ENCODE measurements at regions not wholly inside any gene's neighbourhood (a gene's known extent, or its start where the extent isn't known, plus 50 kb on each side); places are given as distances from the start of the nearest gene placed in this dataset.
"Not testable (repeated sequence)": the region's sequence is repeated elsewhere in the genome, so short reads cannot be mapped to it uniquely, and the experiment has no call there.

DNA sequence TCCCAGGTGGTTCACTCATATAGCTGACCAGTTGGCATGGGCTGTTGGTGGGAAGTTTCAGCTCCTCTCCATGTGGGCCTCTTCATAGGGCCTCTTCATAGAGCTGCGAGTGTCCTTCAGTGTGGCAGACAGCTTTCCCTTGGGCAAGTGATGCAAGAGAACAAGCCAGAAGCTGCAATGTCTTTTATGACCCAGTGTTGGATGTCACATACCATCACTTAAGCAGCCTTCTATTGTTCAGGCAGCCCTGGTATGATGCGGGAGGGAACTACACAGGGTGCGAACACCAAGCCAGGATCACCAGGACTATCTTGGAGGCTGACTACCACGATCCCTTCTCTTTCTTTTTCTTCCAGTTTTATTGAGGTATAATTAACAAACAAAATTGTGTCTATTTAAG lies 126.5 kb upstream of the ITGA6 start:
- Histone ChIP-seq H3K4me3 (ENCODE audit: low read depth, low read length) (no peak overlapping the region), H2AFZ (ENCODE audit: low read length, unreplicated experiment) (no peak overlapping the region), H3K4me1 (ENCODE audit: control insufficient read depth, insufficient read depth, low read length, unreplicated experiment) (no peaks in the 10 kb centered on the region), H3K27me3 (ENCODE audit: insufficient read depth, low read length) (peaks cover 27% of the 10 kb centered on the region), H3K79me2 (ENCODE audit: control insufficient read depth, insufficient read depth, low read length, unreplicated experiment) (no peaks in the 10 kb centered on the region), H3K27ac (ENCODE audit: low read depth, low read length) (no peak overlapping the region), H3K36me3 (ENCODE audit: insufficient read depth, low read length) (no peaks in the 10 kb centered on the region)

DNA sequence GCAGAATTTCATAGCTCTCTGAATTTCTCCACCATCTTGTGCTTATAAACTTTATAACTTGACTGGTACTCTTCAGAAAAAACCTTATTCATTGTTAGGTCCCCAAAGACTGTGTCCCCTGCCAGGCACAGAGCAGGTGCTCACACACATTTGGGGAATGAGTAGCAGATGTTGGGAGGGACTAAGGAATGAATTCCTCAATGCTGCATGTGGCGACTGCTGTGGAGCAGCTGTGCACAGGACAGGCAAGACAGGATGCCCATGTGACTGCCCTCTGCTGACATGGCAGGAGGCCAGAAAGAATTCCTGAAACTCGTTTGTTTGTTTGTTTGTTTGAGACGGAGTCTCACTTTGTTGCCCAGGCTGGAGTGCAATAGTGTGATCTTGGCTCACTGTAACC lies 122.3 kb upstream of the ITGA6 start:
- Histone ChIP-seq H3K4me3 (ENCODE audit: low read depth, low read length) (no peak overlapping the region), H2AFZ (ENCODE audit: low read length, unreplicated experiment) (no peak overlapping the region), H3K27me3 (ENCODE audit: insufficient read depth, low read length) (no peaks in the 10 kb centered on the region), H3K4me1 (ENCODE audit: control insufficient read depth, insufficient read depth, low read length, unreplicated experiment) (no peaks in the 10 kb centered on the region), H3K79me2 (ENCODE audit: control insufficient read depth, insufficient read depth, low read length, unreplicated experiment) (no peaks in the 10 kb centered on the region), H3K36me3 (ENCODE audit: insufficient read depth, low read length) (no peaks in the 10 kb centered on the region), H3K27ac (ENCODE audit: low read depth, low read length) (no peak overlapping the region)

DNA sequence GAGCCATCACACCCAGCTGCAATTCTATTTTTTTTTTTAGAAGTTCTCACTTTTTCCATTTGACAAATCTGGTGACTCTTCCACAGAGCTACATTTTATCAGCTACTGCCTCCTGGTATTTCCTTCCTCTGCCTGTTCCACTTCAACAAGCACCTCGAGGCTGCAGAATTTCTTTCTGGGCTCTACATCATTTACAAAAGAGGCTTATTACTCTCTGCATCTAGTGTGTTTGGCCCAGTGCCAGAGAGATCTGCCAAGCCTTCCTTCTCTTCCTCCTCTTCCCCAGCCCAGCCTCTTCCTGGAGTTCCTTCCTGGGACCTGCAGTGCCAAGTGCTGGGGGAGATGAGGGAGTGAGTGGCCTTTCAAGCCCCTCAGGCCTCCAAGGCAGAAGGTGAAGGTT lies 119.6 kb upstream of the ITGA6 start:
- no peaks in the 10 kb centered on the region for H3K36me3 ChIP-seq (ENCODE audit: insufficient read depth, low read length)
- H3K4me1 ChIP-seq (ENCODE audit: control insufficient read depth, insufficient read depth, low read length, unreplicated experiment): no peaks in the 10 kb centered on the region
- H3K27me3 ChIP-seq (ENCODE audit: insufficient read depth, low read length): no peaks in the 10 kb centered on the region
- no peak overlapping the region for H3K27ac ChIP-seq (ENCODE audit: low read depth, low read length)
- H3K4me3 ChIP-seq (ENCODE audit: low read depth, low read length): no peak overlapping the region
- H3K79me2 ChIP-seq (ENCODE audit: control insufficient read depth, insufficient read depth, low read length, unreplicated experiment): no peaks in the 10 kb centered on the region
- H2AFZ ChIP-seq (ENCODE audit: low read length, unreplicated experiment): no peak overlapping the region

DNA sequence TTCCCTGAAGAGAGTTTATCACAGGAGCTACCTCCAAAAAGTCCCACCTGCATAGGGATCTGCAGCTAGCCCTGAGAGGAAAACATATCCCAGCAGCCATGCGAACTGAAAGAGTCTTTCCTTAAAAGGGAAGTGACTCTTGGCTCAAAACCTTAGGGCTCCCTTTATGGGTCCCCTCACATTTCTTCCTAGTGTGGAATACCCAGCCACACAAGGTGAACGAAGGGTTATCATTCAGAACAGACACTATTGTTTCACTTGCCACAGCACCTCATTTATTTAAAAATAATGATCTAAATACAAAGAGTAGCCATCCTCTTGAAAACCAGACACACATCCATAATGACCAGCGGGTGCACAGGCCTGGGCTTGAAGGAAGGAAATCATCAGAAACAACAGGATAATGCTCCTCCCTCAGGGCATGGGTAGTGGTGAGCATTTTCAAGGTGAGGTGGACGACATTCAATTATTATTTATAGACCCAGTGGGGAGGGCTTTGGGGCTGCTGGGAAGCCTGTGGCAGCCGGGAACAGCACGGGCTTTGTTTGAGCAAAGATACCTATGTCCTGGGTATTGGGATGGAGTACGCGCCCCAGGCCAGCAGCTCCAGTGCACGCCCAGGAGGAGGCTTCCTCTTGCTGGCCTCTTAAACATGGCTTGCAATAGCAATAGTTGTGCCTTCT lies 119.0 kb upstream of the ITGA6 start:
- no peaks in the 10 kb centered on the region for H3K36me3 ChIP-seq (ENCODE audit: insufficient read depth, low read length)
- H3K27me3 ChIP-seq (ENCODE audit: insufficient read depth, low read length): no peaks in the 10 kb centered on the region
- H3K4me1 ChIP-seq (ENCODE audit: control insufficient read depth, insufficient read depth, low read length, unreplicated experiment): no peaks in the 10 kb centered on the region
- no peak overlapping the region for H3K27ac ChIP-seq (ENCODE audit: low read depth, low read length)
- no peaks in the 10 kb centered on the region for H3K79me2 ChIP-seq (ENCODE audit: control insufficient read depth, insufficient read depth, low read length, unreplicated experiment)
- H3K4me3 ChIP-seq (ENCODE audit: low read depth, low read length): no peak overlapping the region
- H2AFZ ChIP-seq (ENCODE audit: low read length, unreplicated experiment): no peak overlapping the region

DNA sequence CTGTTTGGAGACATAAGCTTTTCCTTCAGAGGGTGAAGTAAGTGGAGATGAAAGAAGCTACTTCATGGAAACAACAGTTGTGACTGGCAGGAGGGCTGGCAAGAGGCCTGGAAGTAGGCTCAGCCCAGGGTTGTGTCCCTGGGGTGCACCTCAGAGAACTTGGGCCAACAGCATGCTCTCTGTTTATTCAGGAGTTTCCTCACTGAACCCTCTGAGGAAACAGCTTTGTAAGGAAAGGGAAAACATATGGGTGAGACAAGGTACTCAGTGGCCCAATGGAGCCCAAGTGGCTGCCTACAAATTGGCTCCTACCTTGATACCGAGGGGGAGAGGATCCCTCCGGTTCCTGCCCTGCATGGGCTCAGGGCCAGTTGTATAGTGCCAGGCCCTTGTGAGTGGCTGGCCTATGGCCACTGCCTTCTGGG lies 115.5 kb upstream of the ITGA6 start:
- H3K4me3 ChIP-seq (ENCODE audit: low read depth, low read length): no peak overlapping the region
- no peak overlapping the region for H3K27ac ChIP-seq (ENCODE audit: low read depth, low read length)
- no peaks in the 10 kb centered on the region for H3K79me2 ChIP-seq (ENCODE audit: control insufficient read depth, insufficient read depth, low read length, unreplicated experiment)
- peaks cover 3% of the 10 kb centered on the region; the same call in 1 of the 2 replicates for H3K27me3 ChIP-seq (ENCODE audit: insufficient read depth, low read length)
- no peaks in the 10 kb centered on the region for H3K36me3 ChIP-seq (ENCODE audit: insufficient read depth, low read length)
- no peaks in the 10 kb centered on the region for H3K4me1 ChIP-seq (ENCODE audit: control insufficient read depth, insufficient read depth, low read length, unreplicated experiment)
- H2AFZ ChIP-seq (ENCODE audit: low read length, unreplicated experiment): no peak overlapping the region

DNA sequence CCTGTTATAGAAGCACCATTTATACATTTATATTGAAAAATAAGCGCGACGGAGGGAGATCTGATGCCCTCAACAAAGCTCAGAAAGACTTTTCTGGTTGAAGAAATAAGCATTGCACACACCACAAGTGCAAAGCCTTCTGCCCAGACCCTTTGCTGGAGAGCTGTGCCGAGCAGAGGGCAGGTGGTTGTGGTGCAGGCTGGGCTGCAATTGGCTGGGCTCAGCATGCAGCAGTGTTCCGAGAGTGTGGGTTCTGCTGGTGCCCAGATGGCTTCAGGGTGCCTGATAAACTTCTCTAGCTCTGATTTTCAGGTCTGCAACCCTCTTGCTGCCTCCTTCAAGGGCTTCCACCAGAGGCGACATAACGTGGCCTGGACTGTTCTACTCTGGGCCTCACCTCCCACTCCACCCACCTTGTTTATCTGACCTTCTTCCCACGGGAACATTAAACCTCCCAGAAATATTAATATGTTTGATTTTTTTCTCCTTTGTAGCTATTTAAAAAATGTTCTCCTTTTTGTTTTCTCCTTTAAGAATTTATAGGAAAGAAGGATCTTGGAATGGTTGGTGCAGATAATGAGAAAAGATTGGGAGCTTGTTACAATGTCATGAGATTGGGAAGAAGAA lies 113.6 kb upstream of the ITGA6 start:
- H3K4me1 ChIP-seq (ENCODE audit: control insufficient read depth, insufficient read depth, low read length, unreplicated experiment): no peaks in the 10 kb centered on the region
- no peak overlapping the region for H3K27ac ChIP-seq (ENCODE audit: low read depth, low read length)
- no peaks in the 10 kb centered on the region for H3K36me3 ChIP-seq (ENCODE audit: insufficient read depth, low read length)
- peaks cover 3% of the 10 kb centered on the region; the same call in 1 of the 2 replicates for H3K27me3 ChIP-seq (ENCODE audit: insufficient read depth, low read length)
- no peak overlapping the region for H2AFZ ChIP-seq (ENCODE audit: low read length, unreplicated experiment)
- H3K4me3 ChIP-seq (ENCODE audit: low read depth, low read length): no peak overlapping the region
- no peaks in the 10 kb centered on the region for H3K79me2 ChIP-seq (ENCODE audit: control insufficient read depth, insufficient read depth, low read length, unreplicated experiment)

DNA sequence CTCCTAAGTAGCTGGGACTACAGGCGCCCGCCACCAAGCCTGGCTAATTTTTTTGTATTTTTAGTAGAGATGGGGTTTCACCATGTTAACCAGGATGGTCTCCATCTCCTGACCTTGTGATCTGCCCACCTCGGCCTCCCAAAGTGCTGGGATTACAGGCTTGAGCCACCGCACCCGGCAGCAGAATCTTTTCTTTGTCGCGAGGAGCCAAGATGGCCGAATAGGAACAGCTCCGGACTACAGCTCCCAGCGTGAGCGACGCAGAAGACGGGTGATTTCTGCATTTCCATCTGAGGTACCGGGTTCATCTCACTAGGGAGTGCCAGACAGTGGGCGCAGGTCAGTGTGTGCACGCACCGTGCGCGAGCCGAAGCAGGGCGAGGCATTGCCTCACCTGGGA lies 112.3 kb upstream of the ITGA6 start:
- H3K4me3 ChIP-seq (ENCODE audit: low read depth, low read length); H3K4me1 ChIP-seq (ENCODE audit: control insufficient read depth, insufficient read depth, low read length, unreplicated experiment); H3K27ac ChIP-seq (ENCODE audit: low read depth, low read length); H3K36me3 ChIP-seq (ENCODE audit: insufficient read depth, low read length); H2AFZ ChIP-seq (ENCODE audit: low read length, unreplicated experiment); H3K79me2 ChIP-seq (ENCODE audit: control insufficient read depth, insufficient read depth, low read length, unreplicated experiment); H3K27me3 ChIP-seq (ENCODE audit: insufficient read depth, low read length): not testable (repeated sequence)

DNA sequence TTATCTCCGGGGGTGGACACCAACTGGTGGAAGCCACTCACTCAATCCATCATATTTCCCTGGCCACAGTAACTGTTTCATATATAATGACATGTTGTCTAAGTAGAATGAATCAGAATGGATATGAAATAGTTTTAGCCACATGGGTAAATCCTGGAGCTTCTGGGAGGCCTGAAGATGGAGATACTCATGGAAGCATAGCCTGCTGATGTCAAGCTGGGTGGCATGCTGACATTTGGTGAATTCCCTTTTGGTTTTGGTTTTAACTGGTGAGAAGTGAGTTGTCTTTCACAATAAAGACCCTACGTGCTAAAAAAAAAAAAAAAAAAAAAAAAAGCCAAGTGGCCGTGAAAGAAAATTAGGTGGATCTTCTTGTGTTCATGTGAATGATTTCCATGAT lies 105.3 kb upstream of the ITGA6 start:
- H3K36me3 ChIP-seq (ENCODE audit: insufficient read depth, low read length): no peaks in the 10 kb centered on the region
- peaks cover 11% of the 10 kb centered on the region for H3K4me1 ChIP-seq (ENCODE audit: control insufficient read depth, insufficient read depth, low read length, unreplicated experiment)
- H2AFZ ChIP-seq (ENCODE audit: low read length, unreplicated experiment): no peak overlapping the region
- H3K4me3 ChIP-seq (ENCODE audit: low read depth, low read length): no peak overlapping the region
- no peaks in the 10 kb centered on the region for H3K27me3 ChIP-seq (ENCODE audit: insufficient read depth, low read length)
- no peak overlapping the region for H3K27ac ChIP-seq (ENCODE audit: low read depth, low read length)
- H3K79me2 ChIP-seq (ENCODE audit: control insufficient read depth, insufficient read depth, low read length, unreplicated experiment): no peaks in the 10 kb centered on the region

DNA sequence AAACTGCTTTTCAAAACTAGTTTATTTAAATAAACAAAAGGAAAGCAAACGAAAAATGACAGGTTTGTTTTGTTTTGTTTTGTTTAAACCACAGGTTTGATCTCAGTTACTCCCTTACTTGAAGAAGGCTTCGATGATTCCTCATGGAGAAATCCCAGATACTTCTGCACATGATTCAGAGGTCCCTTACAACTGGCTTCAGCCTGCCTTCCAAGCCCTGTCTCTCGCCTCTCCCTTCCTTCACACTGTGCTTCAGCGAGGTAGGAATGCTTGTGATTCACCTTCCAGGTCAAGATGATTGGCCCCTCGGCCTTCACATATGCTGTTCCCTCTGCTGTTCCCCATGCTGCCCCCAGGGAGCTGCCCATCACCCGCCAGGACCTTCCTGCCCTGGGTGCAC lies 104.1 kb upstream of the ITGA6 start:
- H3K36me3 ChIP-seq (ENCODE audit: insufficient read depth, low read length): no peaks in the 10 kb centered on the region
- H3K79me2 ChIP-seq (ENCODE audit: control insufficient read depth, insufficient read depth, low read length, unreplicated experiment): no peaks in the 10 kb centered on the region
- no peak overlapping the region for H3K27ac ChIP-seq (ENCODE audit: low read depth, low read length)
- no peak overlapping the region for H2AFZ ChIP-seq (ENCODE audit: low read length, unreplicated experiment)
- H3K4me1 ChIP-seq (ENCODE audit: control insufficient read depth, insufficient read depth, low read length, unreplicated experiment): peaks cover 11% of the 10 kb centered on the region
- no peak overlapping the region for H3K4me3 ChIP-seq (ENCODE audit: low read depth, low read length)
- H3K27me3 ChIP-seq (ENCODE audit: insufficient read depth, low read length): no peaks in the 10 kb centered on the region

DNA sequence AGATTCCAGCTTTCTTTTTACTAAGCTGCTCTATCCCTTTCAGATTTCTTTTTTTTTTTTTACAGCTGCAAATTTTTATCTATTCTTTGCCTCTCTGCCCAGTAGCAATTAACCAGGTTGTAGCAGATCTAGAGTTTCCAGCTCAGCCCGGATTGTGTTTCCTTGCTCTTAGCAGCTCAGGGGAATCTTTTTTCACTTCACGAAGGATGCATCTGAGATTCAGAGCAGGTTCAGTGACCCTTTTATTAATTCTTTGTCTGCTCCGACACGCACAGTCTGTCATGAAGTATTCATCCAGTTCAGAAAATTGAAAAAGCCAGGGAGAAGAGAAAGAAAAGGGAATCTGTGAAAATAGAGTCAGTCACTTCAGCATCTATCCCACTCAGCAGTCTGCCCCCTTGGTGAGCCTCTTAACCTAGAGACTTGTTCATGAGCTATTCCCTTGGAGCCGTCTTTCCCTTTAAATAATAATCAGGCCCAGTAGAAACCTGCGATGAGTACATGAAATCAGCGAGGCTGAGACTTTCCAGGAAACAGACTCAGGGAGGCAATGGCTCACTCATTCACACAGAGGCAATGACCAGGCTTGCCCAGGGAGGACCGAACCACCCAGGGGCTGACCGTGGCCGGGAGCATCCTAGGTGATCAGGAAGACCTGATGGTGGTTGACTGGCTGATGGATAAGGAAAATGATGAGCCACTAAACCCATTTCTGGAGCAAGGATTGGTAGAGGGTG lies 103.4 kb upstream of the ITGA6 start:
- H2AFZ ChIP-seq (ENCODE audit: low read length, unreplicated experiment): no peak overlapping the region
- H3K4me1 ChIP-seq (ENCODE audit: control insufficient read depth, insufficient read depth, low read length, unreplicated experiment): peaks cover 11% of the 10 kb centered on the region
- H3K79me2 ChIP-seq (ENCODE audit: control insufficient read depth, insufficient read depth, low read length, unreplicated experiment): no peaks in the 10 kb centered on the region
- H3K27me3 ChIP-seq (ENCODE audit: insufficient read depth, low read length): no peaks in the 10 kb centered on the region
- H3K36me3 ChIP-seq (ENCODE audit: insufficient read depth, low read length): no peaks in the 10 kb centered on the region
- H3K4me3 ChIP-seq (ENCODE audit: low read depth, low read length): no peak overlapping the region
- H3K27ac ChIP-seq (ENCODE audit: low read depth, low read length): no peak overlapping the region

DNA sequence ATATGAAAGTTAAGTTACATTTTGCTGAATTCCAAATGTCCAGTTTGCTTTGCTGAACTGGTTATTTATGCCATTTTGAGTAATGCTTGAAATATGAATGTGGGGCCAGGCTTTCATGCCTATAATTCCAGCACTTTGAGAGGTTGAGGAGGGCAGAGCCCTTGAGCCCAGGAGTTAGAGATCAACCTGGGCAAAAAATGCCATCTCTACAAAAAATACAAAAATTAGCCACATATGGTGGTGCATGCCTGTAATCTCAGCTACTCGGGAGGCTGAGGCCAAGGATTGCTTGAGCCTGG lies 101.2 kb upstream of the ITGA6 start:
- Histone ChIP-seq H3K4me1 (ENCODE audit: control insufficient read depth, insufficient read depth, low read length, unreplicated experiment) (peaks cover 11% of the 10 kb centered on the region), H2AFZ (ENCODE audit: low read length, unreplicated experiment) (no peak overlapping the region), H3K27ac (ENCODE audit: low read depth, low read length) (no peak overlapping the region), H3K27me3 (ENCODE audit: insufficient read depth, low read length) (no peaks in the 10 kb centered on the region), H3K79me2 (ENCODE audit: control insufficient read depth, insufficient read depth, low read length, unreplicated experiment) (no peaks in the 10 kb centered on the region), H3K36me3 (ENCODE audit: insufficient read depth, low read length) (no peaks in the 10 kb centered on the region), H3K4me3 (ENCODE audit: low read depth, low read length) (no peak overlapping the region)
